Heart left ventricle (tissue), 13 donors: ENCODE measurements at regions not wholly inside any gene's neighbourhood (a gene's known extent, or its start where the extent isn't known, plus 50 kb on each side); places are given as distances from the start of the nearest gene placed in this dataset.

Experiments used
- CTCF ChIP-seq, 12 donors: fragments of 200-600 bp; sonication (generic) in 4 of 12; IDR thresholded peaks; one replicate each; pipeline versions ENCODE4 v1.5.0 to v1.8.0; 2018 to 2022; ENCODE audit warnings: antibody characterized with exemption in 12 of 12, mild to moderate bottlenecking in 5 of 12
- POLR2A ChIP-seq, 2 donors: fragments of 450-650 bp; IDR thresholded peaks; one replicate each; pipeline ENCODE4 v1.6.1; 2017; ENCODE audit warnings: antibody characterized with exemption in 2 of 2, mild to moderate bottlenecking in 2 of 2, moderate library complexity in 2 of 2
- donor health status: ischemic (EF 13 %, LVEDD 7.1; RV severe dilation, severe dysfunction).
- donor health status: DM: no; HTN: yes; CAD: no.
- donor health status: DM: no; HTN: no; CAD: no.
- donor health status: ischemic (EF 25% LVEDD 6.9; RV normal size, moderate dysfunction).
- donor health status: ischemic (EF 25% LVEDD 5.7; RV mildly dilated, moderate dysfunction).
- donor health status: ischemic (EF 35%, LVEDD 5.7; RV mildly dilated, moderate dysfunction).
- donor health status: nonischemic (EF 11% LVEDD 7.7; RV severe dilation, severe dysfunction).
- donor health status: DM: yes; HTN: yes; CAD: no.
- donor health status: PGD.
- donor health status: ischemic (EF 29% LVEDD 5.4; RV normal size, mild dysfunction).
- donor health status: nonischemic (EF 23%, LVEDD 6.1; RV moderate dilation, normal function).

DNA sequence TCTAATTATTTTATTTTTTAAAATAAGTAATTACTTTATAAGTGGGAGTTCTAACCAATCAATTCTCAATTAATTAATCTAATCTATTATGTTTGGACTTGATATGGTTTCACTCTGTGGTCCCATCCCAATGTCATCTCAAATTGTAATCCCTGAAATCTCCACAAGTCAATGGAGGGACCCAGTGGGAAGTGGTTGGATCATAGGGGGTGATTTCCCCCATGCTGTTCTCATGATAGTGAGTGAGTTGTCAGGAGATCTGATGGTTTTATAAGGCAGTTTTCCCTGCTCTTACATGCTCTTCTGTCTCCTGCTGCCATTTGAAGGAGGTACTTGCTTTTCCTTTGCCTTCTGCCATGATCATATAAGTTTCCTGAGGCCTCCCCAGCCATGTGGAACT lies 836.1 kb downstream of the GALC start:
- TF ChIP-seq CTCF (IDR thresholded peaks at IDR 0.05): no peak
- no peak for TF ChIP-seq POLR2A (IDR thresholded peaks at IDR 0.05)
